Prostate gland (tissue), 2 donors: ENCODE measurements at regions not wholly inside any gene's neighbourhood (a gene's known extent, or its start where the extent isn't known, plus 50 kb on each side); places are given as distances from the start of the nearest gene placed in this dataset.

Source experiments
- DNase-seq: peaks from one replicate; pipeline ENCODE4 v3.0.0-alpha.2; 2019; ENCODE audit warnings: low spot score
- H3K27ac ChIP-seq, 2 donors: fragments of 200-600 bp; sonication (generic); 2 replicates each; pipeline ENCODE4 v1.5.1; 2017 to 2019
- H3K27me3 ChIP-seq: fragments of 200-600 bp; sonication (generic); replicated peaks from 2 replicates; pipeline ENCODE4 v1.5.1; 2019; ENCODE audit not compliant: insufficient read depth
- H3K36me3 ChIP-seq, 2 donors: fragments of 200-600 bp; sonication (generic); 1 replicate in 1 of 2; 2 replicates in 1 of 2; pipeline versions ENCODE4 v1.5.1 to v1.8.1; 2017 to 2019
- H3K4me1 ChIP-seq: fragments of 200-600 bp; sonication (generic); replicated peaks from 2 replicates; pipeline ENCODE4 v1.5.1; 2019
- H3K4me3 ChIP-seq, 2 donors: fragments of 200-600 bp; sonication (generic); 2 replicates each; pipeline ENCODE4 v1.5.1; 2017 to 2019
- H3K9me3 ChIP-seq: fragments of 200-600 bp; sonication (generic); 2 replicates; pipeline ENCODE4 v1.5.1; 2017
- POLR2A ChIP-seq: fragments of 450-650 bp; IDR thresholded peaks from one replicate; pipeline ENCODE4 v1.6.1; 2016; ENCODE audit warnings: antibody characterized with exemption, mild to moderate bottlenecking
- POLR2AphosphoS5 ChIP-seq: sonication (generic); formaldehyde crosslinking; IDR thresholded peaks from one replicate; pipeline ENCODE4 v1.6.1; 2017; ENCODE audit warnings: antibody characterized with exemption
- WGBS: methylation state at CpG from one replicate; pipeline ENCODE4 v1.1.5; 2018; 5-methylcytosine and 5-hydroxymethylcytosine counted together
- intact Hi-C: fragments of 100-400 bp; cut with DNase I; formaldehyde crosslinking; loops from one replicate; pipeline ENCODE4 v1.14.2; 2022
- TF ChIP-seq, protein P1 (sequence below), 4 experiments: fragments of 200-600 bp in 2 of 4; fragments of 450-650 bp in 2 of 4; sonication (generic) in 2 of 4; IDR thresholded peaks; 1 replicate in 3 of 4; 2 replicates in 1 of 4; pipeline ENCODE4 v1.5.1; 2016 to 2019; ENCODE audit warnings: antibody characterized with exemption in 4 of 4, mild to moderate bottlenecking in 2 of 4, moderate library complexity in 2 of 4

DNA sequence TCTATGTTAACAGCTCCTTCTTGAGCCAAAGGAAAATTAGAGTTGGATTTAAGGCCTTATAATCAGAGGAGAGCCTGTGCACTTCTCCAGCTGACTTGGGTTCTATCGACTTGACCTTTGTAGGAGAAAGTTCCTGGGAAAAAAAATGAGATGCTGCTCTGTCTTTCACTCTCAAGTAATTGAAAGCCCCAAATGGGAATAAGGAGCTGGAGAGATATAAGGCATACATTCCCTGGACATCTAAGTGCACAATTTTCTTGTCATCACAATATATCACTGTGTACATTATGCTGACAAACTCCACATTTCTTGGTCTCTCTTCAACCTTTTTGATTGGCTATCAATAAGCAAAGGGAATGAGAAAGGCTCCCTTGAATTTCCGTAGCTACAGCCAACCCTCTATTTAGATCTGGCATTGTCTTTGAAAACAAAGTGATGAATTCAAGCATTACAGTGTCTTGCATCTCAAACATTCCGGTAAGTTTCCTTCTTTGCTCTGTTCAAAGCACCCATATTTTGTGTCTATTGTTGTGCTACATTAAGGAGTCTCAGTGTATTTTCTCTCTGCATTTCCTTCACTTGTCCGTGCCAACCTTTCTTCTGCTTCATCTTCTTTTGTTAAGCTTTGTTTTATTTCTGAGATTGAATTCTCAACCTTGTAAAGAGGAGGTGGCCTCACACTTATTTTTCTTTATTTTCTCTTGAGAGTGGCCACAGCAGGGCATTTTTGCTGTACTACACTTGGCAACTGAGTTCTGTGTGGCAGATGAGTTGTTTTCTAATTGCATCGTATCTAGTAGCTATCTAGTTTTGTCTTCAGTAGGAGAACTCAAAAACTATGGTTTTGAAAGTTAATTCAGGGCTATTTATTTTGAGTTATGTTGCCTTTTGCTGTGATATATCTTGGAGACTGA, 450.3 kb upstream of the MAN1A1 start:
- intact Hi-C loops: no loop called here
- TF ChIP-seq POLR2AphosphoS5: no peak
- DNase-seq: no peak
- WGBS: 65% methylated on average over 5 of the region's 5 CpGs
- Histone ChIP-seq H3K27me3 (no peaks in the 10 kb centered on the region), H3K4me1 (no peaks in the 10 kb centered on the region), H3K36me3 (no peaks in the 10 kb centered on the region), H3K27ac (no peak overlapping the region), H3K4me3 (no peak overlapping the region), H3K9me3 (no peaks in the 10 kb centered on the region)

DNA sequence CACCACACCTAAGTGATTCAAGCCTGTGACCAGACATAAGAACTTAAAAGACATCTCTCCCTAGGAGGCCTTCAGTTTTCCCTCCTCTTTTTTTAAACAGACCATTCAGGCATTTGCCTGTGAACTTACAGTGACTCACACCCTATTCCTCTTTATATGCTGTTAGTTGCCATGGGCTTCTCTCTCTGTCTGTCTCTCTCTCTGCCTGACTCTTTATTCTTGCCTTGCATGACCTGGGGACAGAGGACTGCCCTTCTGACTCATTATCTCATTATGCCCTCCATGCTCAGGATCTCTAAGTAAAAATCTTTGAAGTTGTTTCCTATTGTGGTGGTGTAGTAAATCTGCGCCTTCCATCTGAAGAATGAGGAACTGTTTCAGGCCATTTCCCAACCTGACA, 442.2 kb upstream of the MAN1A1 start:
- Histone ChIP-seq H3K27me3 (no peaks in the 10 kb centered on the region), H3K36me3 (no peaks in the 10 kb centered on the region), H3K9me3 (no peaks in the 10 kb centered on the region), H3K4me3 (no peak overlapping the region), H3K4me1 (no peaks in the 10 kb centered on the region), H3K27ac (no peak overlapping the region)
- 100% methylated on average over 1 of the region's 1 CpG for WGBS
- intact Hi-C loops: no loop called here
- TF ChIP-seq POLR2AphosphoS5: no peak
- TF ChIP-seq POLR2A: no peak
- TF ChIP-seq, protein P1, sequence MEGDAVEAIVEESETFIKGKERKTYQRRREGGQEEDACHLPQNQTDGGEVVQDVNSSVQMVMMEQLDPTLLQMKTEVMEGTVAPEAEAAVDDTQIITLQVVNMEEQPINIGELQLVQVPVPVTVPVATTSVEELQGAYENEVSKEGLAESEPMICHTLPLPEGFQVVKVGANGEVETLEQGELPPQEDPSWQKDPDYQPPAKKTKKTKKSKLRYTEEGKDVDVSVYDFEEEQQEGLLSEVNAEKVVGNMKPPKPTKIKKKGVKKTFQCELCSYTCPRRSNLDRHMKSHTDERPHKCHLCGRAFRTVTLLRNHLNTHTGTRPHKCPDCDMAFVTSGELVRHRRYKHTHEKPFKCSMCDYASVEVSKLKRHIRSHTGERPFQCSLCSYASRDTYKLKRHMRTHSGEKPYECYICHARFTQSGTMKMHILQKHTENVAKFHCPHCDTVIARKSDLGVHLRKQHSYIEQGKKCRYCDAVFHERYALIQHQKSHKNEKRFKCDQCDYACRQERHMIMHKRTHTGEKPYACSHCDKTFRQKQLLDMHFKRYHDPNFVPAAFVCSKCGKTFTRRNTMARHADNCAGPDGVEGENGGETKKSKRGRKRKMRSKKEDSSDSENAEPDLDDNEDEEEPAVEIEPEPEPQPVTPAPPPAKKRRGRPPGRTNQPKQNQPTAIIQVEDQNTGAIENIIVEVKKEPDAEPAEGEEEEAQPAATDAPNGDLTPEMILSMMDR (IDR thresholded peaks at IDR 0.05): no peak
- DNase-seq: no peak

DNA sequence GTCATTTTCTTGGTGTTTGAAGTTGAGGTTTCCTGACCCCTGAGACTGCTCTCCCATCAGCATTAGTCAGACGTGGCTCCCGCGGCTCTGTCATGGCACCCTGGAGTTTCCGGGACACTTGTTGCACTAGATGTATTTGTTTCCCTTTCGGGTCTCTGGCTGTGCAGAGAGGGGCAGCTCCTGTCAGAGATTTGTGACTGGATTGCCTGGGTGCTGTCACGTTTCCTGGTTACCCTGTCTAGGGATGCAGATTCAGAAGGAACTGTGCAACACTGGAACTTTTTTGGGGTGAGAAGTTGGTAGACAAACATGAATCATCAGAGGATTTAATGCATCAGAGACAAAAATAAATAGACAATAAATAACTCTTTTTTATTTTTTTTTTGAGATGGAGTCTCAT, 431.8 kb upstream of the MAN1A1 start:
- no peak overlapping the region for H3K27ac ChIP-seq
- no peaks in the 10 kb centered on the region for H3K36me3 ChIP-seq
- TF ChIP-seq POLR2A (no peak), POLR2AphosphoS5 (no peak)
- TF ChIP-seq, protein P1 (IDR thresholded peaks at IDR 0.05): no peak
- no peaks in the 10 kb centered on the region for H3K27me3 ChIP-seq
- H3K4me3 ChIP-seq: no peak overlapping the region
- WGBS: 92% methylated on average over 6 of the region's 6 CpGs
- intact Hi-C loops: no loop called here
- no peak for DNase-seq
- H3K9me3 ChIP-seq: no peaks in the 10 kb centered on the region
- H3K4me1 ChIP-seq: no peaks in the 10 kb centered on the region

DNA sequence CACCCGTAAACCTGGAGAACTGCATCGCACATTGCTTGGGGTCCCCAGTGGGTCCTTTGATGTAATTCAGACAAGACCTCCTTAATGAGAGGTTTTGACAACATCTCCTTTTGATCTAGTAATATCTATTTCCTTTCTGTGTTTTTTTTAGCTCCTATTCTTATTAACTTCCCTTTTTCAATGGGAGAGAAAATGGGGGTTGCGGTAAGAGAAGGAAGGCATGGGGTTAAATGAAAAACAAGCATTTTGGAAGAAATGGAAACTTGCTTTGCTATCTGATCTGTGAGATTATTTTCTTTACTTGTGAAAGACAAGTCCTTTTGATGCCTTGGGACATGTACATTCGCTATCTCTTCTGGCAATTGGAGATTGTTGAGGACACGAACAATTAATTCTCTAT, 418.6 kb upstream of the MAN1A1 start:
- Histone ChIP-seq H3K27me3 (no peaks in the 10 kb centered on the region), H3K4me3 (no peak overlapping the region), H3K36me3 (no peaks in the 10 kb centered on the region), H3K27ac (no peak overlapping the region), H3K9me3 (no peaks in the 10 kb centered on the region), H3K4me1 (no peaks in the 10 kb centered on the region)
- intact Hi-C loops: no loop called here
- DNase-seq: no peak
- WGBS: 31% methylated on average over 5 of the region's 5 CpGs
- TF ChIP-seq POLR2AphosphoS5 (no peak), POLR2A (no peak)
- TF ChIP-seq, protein P1 (IDR thresholded peaks at IDR 0.05): no peak

DNA sequence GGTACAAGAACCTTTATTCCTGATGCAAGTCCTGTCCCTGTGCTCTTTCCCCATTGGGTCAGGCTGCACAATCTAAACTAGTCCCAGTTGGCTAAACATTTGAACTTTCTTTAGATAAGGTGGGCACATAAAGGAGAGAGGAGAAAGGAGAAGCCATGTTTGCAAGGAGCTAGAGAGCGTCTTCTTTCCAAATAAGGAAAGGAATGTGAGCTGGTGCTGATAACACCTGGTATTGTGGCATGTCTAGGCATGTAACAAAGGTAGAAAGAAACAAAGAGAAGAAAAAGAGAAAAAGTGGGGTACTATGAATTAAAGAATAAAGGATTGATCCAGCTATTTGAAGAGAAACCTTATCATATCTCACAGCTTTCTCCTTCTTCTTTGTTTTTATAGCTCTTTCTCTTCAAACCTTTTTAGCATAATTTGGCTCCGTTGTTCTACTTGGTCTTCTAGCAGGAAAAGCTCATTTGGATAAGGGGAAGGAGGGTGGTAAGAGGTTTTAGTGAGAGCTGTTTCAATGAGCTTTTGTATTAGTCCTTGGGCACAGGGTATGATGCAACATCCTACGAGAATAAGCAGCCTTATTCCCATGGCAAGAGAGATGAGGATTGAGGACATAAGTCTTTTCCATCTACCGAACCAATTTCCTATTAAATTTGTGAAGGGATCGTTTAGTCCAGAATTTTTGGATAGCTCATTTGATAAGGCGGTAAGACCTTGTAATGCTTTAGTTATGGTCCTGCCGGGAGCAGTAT, 415.5 kb upstream of the MAN1A1 start:
- DNase-seq: no peak
- no peaks in the 10 kb centered on the region for H3K27me3 ChIP-seq
- H3K27ac ChIP-seq: no peak overlapping the region
- no peak overlapping the region for H3K4me3 ChIP-seq
- TF ChIP-seq POLR2AphosphoS5 (no peak), POLR2A (no peak)
- TF ChIP-seq, protein P1 (IDR thresholded peaks at IDR 0.05): no peak
- no peaks in the 10 kb centered on the region for H3K9me3 ChIP-seq
- intact Hi-C loops: no loop called here
- H3K4me1 ChIP-seq: no peaks in the 10 kb centered on the region
- no peaks in the 10 kb centered on the region for H3K36me3 ChIP-seq
- 90% methylated on average over 7 of the region's 7 CpGs for WGBS
